ENCODE measurements at regions not wholly inside any gene's neighbourhood (a gene's known extent, or its start where the extent isn't known, plus 50 kb on each side); places are given as distances from the start of the nearest gene placed in this dataset.

DNA sequence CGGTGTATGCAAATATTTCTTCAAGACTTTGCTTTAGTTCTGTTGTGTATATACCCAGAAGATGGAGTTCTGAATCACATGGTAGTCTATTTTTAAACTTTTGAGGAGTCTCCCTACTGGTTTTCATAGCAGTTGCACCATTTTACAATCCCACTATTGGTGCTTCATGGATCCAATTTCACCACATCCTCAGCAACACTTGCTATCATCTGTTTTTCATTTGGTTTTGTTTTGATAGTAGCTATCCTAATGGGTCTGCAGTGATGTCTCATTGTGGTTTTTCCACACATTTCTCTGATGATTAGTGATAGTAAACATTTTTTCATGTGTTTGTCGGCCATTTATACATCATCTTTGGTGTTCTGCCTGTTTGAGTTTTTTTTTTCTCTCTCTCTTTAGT is 1339.3 kb downstream of the EFNA5 start:
- no peak for DNase-seq
- Mint-ChIP-seq H3K4me3 (ENCODE audit: low read depth, unreplicated experiment) (no peak overlapping the region), H3K36me3 (ENCODE audit: insufficient read depth, unreplicated experiment) (no peaks in the 10 kb centered on the region), H3K27ac (ENCODE audit: unreplicated experiment) (no peak overlapping the region), H3K27me3 (ENCODE audit: unreplicated experiment) (no peaks in the 10 kb centered on the region), H3K9me3 (ENCODE audit: low read depth, unreplicated experiment) (peaks cover 2% of the 10 kb centered on the region), H3K4me1 (ENCODE audit: low read depth, unreplicated experiment) (no peaks in the 10 kb centered on the region)
- TF ChIP-seq, protein P1, sequence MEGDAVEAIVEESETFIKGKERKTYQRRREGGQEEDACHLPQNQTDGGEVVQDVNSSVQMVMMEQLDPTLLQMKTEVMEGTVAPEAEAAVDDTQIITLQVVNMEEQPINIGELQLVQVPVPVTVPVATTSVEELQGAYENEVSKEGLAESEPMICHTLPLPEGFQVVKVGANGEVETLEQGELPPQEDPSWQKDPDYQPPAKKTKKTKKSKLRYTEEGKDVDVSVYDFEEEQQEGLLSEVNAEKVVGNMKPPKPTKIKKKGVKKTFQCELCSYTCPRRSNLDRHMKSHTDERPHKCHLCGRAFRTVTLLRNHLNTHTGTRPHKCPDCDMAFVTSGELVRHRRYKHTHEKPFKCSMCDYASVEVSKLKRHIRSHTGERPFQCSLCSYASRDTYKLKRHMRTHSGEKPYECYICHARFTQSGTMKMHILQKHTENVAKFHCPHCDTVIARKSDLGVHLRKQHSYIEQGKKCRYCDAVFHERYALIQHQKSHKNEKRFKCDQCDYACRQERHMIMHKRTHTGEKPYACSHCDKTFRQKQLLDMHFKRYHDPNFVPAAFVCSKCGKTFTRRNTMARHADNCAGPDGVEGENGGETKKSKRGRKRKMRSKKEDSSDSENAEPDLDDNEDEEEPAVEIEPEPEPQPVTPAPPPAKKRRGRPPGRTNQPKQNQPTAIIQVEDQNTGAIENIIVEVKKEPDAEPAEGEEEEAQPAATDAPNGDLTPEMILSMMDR (IDR thresholded peaks at IDR 0.05; ENCODE audit: unreplicated experiment): no peak
- intact Hi-C loops (cut with micrococcal nuclease; ENCODE audit: unreplicated experiment): no loop called here
- no TSS peak for BruUV-seq (replicated peaks)
- CTCF ChIA-PET: interaction anchor here (0.7 kb wide), 1 partner anchor 158 kb away, joined by 3 read pairs; no protein-coding TSS in a partner anchor

DNA sequence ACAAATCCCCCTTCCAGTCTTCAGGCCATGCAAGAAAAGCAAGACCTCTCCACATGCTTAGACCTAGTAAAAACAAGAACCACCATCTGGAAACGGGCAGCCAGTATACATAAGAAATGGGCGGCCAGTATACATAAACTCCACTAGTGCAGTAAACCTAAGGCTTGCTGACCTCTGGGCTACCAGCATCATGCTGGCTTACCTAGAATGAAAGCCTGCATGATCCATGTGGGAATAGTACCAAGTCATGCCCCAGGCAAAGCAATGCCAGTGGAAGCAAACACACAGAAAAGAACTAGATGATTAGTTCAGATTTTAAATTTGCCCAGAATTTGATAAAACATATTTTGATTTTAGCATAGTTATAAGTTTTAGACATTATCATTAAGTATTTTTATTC is 1346.4 kb downstream of the EFNA5 start:
- intact Hi-C loops (cut with micrococcal nuclease; ENCODE audit: unreplicated experiment): no loop called here
- no peak overlapping the region for H3K4me3 Mint-ChIP-seq (ENCODE audit: low read depth, unreplicated experiment)
- DNase-seq: no peak
- H3K27ac Mint-ChIP-seq (ENCODE audit: unreplicated experiment): no peak overlapping the region
- CTCF ChIA-PET: no interaction called here
- no peaks in the 10 kb centered on the region for H3K36me3 Mint-ChIP-seq (ENCODE audit: insufficient read depth, unreplicated experiment)
- TF ChIP-seq, protein P1 (IDR thresholded peaks at IDR 0.05; ENCODE audit: unreplicated experiment): no peak
- H3K27me3 Mint-ChIP-seq (ENCODE audit: unreplicated experiment): no peaks in the 10 kb centered on the region
- BruUV-seq (replicated peaks): no TSS peak
- no peaks in the 10 kb centered on the region for H3K9me3 Mint-ChIP-seq (ENCODE audit: low read depth, unreplicated experiment)
- no peaks in the 10 kb centered on the region for H3K4me1 Mint-ChIP-seq (ENCODE audit: low read depth, unreplicated experiment)

DNA sequence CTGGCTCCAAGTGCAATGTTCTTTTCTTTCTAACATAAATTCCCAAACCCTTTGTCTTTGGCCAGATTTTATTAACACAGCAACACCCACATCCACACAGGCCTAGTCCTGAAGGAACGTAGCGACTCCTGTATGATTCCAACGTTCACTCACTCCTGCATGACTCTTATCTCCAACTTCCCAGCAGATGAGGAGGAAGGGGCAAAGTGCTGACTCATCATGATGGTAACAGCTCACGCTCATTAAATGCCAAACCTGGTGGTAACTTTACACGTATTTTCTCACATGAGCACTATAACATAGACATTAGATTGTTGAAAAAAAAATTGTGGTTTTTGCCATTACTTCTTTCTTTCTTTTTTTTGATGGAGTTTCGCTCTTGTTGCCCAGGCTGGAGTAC is 1349.5 kb downstream of the EFNA5 start:
- no peak overlapping the region for H3K4me3 Mint-ChIP-seq (ENCODE audit: low read depth, unreplicated experiment)
- no peaks in the 10 kb centered on the region for H3K4me1 Mint-ChIP-seq (ENCODE audit: low read depth, unreplicated experiment)
- DNase-seq: no peak
- no peaks in the 10 kb centered on the region for H3K27me3 Mint-ChIP-seq (ENCODE audit: unreplicated experiment)
- no peak overlapping the region for H3K27ac Mint-ChIP-seq (ENCODE audit: unreplicated experiment)
- CTCF ChIA-PET: no interaction called here
- no peaks in the 10 kb centered on the region for H3K36me3 Mint-ChIP-seq (ENCODE audit: insufficient read depth, unreplicated experiment)
- BruUV-seq (replicated peaks): no TSS peak
- intact Hi-C loops (cut with micrococcal nuclease; ENCODE audit: unreplicated experiment): no loop called here
- peaks cover 5% of the 10 kb centered on the region for H3K9me3 Mint-ChIP-seq (ENCODE audit: low read depth, unreplicated experiment)
- TF ChIP-seq, protein P1 (IDR thresholded peaks at IDR 0.05; ENCODE audit: unreplicated experiment): no peak

DNA sequence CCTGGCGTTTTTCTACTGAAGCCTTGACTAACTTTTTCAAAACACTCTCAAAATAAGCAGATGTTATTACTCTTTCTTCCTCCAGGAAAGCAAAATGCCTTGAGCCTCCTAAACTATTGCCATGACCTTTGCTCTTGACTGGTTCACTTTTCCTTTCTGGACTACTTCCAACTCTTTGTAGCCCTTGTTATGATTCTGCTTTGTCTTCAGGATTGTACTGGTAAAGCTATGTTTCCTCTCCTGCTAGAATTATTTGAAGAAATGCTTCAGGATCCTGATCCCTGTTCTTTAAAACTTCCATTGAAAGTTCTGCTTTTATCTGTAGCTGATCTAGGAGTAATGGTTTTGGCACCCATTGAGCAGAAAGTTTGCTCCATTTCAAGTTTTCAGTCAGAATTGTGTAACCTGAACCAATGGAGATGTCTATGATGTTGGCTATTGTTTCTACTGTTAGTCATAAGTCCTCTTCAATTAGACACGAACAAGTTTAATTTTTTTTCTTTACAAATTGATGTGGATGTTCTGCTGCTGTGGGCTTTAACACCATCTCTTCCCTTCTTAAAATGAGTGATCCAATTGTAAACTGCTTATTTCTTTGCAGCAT is 1356.4 kb downstream of the EFNA5 start:
- Mint-ChIP-seq H3K27me3 (ENCODE audit: unreplicated experiment) (no peaks in the 10 kb centered on the region), H3K27ac (ENCODE audit: unreplicated experiment) (no peak overlapping the region), H3K36me3 (ENCODE audit: insufficient read depth, unreplicated experiment) (no peaks in the 10 kb centered on the region), H3K4me1 (ENCODE audit: low read depth, unreplicated experiment) (no peaks in the 10 kb centered on the region), H3K9me3 (ENCODE audit: low read depth, unreplicated experiment) (peaks cover 5% of the 10 kb centered on the region), H3K4me3 (ENCODE audit: low read depth, unreplicated experiment) (no peak overlapping the region)
- BruUV-seq (replicated peaks): no TSS peak
- TF ChIP-seq, protein P1 (IDR thresholded peaks at IDR 0.05; ENCODE audit: unreplicated experiment): no peak
- CTCF ChIA-PET: no interaction called here
- DNase-seq: no peak
- intact Hi-C loops (cut with micrococcal nuclease; ENCODE audit: unreplicated experiment): no loop called here

Measured in Calu3 (cell line).